GM19239 (cell line): ENCODE measurements at regions not wholly inside any gene's neighbourhood (a gene's known extent, or its start where the extent isn't known, plus 50 kb on each side); places are given as distances from the start of the nearest gene placed in this dataset.

Experiments used
- DNase-seq: peaks from one replicate; pipeline ENCODE4 v3.0.0; 2011; ENCODE audit warnings: low spot score; ENCODE audit not compliant: insufficient read length
- FAIRE-seq: peaks from 2 replicates; lab custom pipeline; 2011; peaks lifted over from hg19 to GRCh38; lab: Jason Lieb, UNC

DNA sequence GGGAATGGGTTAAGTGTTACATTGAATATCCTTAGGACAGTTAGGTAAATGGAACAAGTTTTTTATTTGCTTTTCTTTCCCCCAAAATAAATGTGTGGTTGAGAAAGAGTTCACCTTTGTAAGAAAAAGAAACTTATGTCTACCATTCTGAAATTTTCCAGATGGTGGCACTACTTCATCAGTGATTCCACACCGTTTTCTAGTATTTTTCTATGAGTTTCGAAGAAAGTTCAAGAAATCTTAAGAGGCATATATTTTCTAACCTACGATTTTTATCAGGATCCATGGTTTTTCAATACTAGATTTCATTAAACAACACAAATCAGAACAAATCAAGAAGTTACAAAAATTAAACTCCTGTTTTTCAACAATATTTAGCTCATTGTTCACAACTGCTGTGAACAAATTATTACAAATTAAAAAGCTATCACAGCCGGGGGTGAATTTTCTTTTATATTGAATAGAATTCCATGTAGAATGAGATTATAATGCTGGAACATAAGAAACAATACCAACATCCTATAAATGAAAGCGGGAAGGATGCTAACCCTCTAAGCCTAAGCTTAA lies 163.1 kb upstream of the NPVF start:
- FAIRE-seq, result no peak

GRCh38 chr7:25391961-25392587 lies 163.8 kb upstream of the NPVF start:
- DNase-seq, result no peak
- FAIRE-seq, result no peak

More for the DNA sequence above, 163.1 kb upstream of the NPVF start:
- DNase-seq, result no peak

GRCh38 chr7:25392588-25393338 lies 164.5 kb upstream of the NPVF start:
- FAIRE-seq (no peak), DNase-seq (no peak)

DNA sequence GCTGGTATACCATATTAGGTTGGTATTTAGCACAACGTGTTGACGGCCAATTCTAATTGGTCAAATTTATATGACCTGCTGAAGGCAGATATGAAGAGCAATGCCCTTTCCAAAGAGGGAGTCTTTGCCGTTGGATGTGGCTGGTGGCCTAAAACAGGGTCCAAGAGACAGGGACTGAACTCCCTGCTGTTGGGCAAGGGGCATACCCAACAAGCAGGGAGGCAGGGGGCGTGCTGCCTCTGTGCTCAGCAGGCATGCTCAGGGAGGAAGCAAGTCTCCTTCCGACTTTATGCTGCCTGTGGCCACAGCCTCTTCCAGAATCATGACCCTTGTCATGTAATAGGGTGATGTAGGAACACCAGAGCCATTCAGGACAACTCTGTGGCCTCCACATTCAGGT lies 167.7 kb upstream of the NPVF start:
- FAIRE-seq (no peak), DNase-seq (no peak)

DNA sequence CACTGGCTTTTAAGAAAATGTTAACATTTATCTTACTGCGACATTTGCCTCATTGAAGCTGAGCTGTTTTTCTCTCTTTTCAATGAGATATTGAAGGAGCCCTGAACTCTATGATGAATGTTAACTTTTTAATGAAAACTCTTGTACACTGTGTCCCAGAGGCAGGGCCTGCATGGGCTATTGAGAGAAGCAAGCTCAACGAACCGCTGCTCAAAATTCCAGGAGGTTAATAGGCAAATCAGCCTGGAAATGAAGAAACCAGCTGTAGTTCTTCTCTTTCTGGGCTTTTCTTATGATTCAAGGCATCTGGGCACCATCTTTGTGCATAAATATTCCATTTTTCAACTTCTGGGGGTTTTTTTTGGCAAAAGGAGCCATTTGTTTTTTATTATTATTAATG lies 168.4 kb upstream of the NPVF start:
- DNase-seq (no peak), FAIRE-seq (no peak)

DNA sequence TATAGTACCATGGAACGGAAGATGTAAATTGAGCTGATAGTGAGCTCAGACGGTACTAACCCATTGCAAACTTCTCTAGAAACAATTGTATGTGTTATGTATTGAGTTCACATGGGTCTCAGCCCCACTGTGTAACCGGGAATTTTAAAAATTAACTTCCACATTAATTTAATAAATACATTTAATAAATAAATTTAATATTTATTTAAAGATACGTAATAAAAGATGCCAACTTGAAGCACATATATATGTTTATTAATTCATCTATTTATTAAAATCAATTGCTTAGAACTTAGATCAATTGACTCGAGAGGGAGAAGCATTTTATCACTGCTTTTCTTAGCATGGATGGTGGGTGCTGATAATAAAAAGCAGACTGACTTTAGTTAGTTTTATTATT lies 170.1 kb upstream of the NPVF start:
- DNase-seq (no peak), FAIRE-seq (no peak)

GRCh38 chr7:25399000-25399750 lies 170.9 kb upstream of the NPVF start:
- FAIRE-seq (no peak), DNase-seq (no peak)

DNA sequence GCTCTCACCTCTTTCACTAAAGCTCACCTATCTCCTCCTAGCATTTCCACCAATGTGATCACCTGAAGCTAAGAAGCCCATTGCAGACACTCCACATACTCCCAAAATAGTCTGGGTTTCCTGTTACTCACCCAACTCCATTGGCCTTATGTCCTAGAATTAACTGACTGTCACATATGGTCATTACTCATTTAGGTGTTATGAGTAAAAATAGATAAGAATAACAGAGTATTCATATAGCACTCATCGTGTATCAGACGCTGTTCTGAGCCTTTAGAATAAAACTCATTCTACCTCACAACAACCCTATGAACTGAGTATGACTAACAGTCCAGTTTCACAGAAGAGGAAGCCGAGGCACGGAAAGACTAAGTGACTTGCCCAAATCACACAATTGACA lies 174.2 kb upstream of the NPVF start:
- FAIRE-seq (no peak), DNase-seq (no peak)

DNA sequence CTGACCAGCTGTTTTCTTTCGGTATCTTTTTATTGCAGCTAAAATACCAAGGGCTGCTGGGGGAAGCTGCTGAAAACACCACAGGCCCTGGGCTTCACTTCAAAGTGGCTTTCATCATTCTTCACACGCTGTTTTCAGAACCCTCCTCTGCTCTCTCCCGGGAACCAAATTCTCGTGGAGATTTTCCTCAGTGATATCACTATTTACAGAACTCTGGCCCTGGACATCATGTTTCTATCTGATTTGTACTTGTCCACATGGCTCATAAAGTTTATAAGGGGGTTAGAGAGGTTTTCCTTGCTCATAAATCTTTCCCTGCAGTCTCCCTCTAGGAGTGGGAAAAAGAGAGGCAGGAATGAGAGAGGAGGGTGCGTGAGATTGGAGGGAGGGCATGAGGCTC lies 177.4 kb upstream of the NPVF start:
- no peak for DNase-seq
- no peak for FAIRE-seq

DNA sequence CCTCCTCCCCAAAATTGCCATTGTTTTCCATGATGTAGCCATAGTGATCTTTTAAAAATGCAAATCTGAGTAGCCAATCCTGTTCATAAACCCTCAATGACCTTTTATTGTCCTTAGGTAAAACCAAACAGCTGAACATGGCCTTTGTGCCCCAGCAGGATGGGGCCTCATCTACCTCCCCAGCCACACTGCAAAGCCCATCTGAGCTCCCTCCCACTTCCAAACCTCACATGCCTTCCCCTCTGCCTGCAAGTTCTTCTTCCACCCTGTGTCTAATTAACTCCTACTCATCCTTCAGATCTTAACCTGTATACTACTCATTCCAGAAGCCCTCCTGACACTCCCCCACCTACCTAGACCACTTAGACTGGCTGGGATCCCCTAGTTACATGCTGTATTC lies 178.8 kb upstream of the NPVF start:
- DNase-seq (no peak), FAIRE-seq (no peak)

DNA sequence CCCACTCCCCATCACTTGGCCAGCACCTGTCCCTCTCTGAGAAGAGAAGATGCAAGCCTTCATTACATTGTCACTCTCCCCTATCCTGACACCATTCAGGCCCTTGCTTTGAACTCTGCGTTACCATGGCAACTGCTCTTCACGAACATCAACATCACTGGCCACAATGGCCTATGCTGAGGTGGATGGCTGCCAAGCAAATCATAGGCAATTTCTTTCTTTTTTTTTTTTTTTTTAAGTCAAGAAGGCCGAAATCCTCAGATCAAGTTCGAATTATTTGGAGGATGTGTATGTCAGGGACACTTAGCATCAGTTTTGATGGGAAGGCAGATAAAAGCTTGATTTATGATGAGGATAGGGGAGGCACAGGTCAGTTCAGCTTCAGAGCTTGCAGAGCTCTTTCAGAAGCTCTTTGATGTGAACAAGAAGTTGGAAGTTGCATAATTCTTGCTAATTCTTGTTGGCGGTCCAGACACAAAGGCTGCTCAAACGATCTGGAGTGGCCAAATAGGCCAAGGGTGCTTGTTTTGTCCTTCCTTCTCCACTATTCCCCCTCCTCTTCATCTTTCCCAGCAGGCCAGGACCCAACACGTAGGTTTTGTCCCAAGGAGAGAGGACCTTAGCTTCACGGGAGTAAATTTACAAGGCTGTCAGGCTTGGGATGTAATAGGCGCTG lies 179.9 kb upstream of the NPVF start:
- DNase-seq (no peak), FAIRE-seq (no peak)

- FAIRE-seq (no peak), DNase-seq (no peak)
These were observed 180.6 kb upstream of the NPVF start for GRCh38 chr7:25408876-25409275.

DNA sequence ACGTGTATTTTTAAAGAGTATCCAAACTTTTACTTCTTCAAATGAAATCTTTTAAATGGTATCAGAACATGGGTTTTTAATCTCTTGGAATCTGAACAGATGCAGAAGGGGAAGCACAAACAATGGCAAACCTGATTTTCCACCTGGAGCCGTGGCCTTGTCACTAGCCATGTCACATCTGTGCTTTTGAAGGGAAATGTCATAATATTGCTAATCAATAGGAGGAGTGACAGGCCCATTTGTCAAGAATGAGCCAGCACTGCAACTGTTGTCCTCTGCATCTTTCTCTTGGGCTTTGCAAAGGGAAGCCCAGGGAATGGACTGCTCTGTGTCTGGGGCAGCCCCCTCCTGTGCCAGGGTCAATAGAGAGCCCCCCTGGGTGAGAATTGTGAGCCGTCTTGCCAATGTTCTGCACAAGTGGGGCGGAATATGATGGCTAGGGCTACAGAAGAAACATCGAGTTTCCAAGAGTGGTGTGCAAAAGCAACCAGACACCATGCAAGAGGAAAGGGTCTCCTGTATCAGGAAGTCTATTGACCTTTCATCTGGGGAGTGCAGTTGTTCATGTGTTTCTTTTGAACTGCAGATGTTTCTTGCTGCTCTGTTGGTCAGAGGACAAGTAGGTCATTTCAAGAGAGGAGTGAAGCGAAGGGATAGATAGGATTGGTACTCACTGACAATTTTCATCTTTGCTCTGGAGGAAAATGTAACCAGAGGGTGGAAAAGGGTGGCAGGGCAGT lies 181.8 kb upstream of the NPVF start:
- DNase-seq (no peak), FAIRE-seq (no peak)

DNA sequence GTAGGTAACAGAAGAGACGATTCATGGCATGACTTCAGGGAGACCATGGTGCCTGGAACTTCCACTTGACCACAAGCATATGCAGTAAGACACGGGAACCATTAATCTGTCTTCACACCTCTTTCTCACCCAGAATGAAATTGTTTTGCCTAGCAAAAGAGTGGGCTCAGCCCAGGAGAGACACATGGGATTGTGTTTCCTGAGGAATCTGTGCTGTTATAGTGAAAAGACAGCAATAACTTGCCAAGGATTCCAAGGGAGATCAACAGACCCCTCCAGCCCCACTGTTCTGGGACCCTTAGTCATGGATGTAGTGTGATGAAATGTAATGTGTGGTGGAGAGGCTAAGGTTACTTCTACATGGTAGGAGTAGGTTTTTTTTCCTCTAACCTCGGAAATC lies 192.5 kb upstream of the NPVF start:
- no peak for DNase-seq
- FAIRE-seq, result no peak

DNA sequence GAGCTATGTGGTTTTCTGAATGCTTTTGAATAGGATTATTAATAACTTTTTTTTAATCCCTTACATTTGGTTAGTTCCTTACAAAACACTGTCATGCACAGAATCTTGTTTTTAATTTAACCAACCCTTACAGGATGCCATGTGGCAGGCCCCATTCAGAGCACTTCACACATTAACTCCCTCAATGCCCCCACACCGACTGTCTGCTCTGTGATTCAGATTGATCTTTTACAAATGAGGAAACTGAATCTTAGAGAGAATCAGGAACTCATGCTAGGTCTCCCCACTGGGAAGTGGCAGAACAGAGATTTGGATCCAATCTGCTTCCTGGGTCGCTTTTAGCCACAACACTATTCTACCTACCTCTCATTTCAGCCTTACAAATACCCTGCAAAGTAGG lies 195.8 kb upstream of the NPVF start:
- DNase-seq, result no peak
- FAIRE-seq, result no peak

DNA sequence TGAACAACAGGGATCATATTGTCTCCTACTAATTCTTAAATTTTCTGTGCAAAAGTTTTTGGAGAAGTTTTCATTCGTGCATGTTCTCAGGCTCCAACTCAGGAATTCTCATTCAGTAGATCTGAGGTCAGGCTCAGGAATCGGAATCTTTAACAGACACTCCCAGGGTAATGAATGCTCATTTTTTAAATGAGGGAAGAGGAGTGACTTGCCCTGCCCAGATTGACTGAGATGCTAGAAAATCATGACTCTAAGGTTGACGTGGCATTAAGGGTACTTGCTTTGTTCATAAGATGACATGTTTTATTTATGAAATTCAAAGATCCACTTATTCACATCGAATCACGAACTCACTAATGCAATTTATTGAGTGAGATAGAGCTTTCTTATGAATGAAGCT lies 196.6 kb upstream of the NPVF start:
- no peak for FAIRE-seq
- no peak for DNase-seq

GRCh38 chr7:25427721-25428120 lies 199.4 kb upstream of the NPVF start:
- FAIRE-seq (no peak), DNase-seq (no peak)

GRCh38 chr7:25429731-25430130 lies 201.4 kb upstream of the NPVF start:
- FAIRE-seq, result no peak
- DNase-seq, result no peak

DNA sequence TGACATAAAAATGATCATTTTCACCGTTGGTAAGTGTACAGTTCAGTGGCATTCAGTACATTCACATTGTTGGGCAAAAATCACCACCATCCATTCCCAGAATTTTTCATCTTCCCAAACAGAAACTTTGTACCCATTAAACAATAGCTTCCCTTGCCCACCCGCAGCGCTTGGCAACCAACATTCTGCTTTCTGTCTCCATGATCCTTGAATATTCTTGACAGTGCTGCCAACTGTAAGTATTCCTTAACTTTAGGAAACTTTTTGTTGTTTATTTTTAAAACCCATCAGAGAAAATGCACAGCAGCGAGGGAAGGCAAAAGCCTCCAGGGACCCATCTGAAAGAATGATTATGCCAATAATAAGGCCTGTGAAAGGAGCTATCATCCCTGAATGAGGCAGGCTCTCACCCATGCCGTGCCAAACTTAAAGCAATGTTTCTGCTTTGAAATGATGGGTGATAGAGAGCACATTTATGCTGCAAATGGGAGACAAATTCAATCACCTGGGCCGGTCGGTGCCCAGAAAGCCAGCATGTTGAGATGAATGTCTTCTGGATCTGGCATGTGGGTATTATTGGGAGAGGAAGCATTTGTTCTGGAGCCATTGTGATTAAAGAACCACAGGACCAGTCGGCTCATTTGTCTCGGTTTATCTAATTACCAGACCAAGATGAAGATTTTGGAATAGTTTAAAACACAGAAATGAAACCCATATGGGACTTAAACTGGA lies 202.1 kb upstream of the NPVF start:
- no peak for FAIRE-seq
- DNase-seq, result no peak
